HG02852 (cell line): ENCODE measurements at regions not wholly inside any gene's neighbourhood (a gene's known extent, or its start where the extent isn't known, plus 50 kb on each side); places are given as distances from the start of the nearest gene placed in this dataset.

Experiments
- ATAC-seq: cut with Tn5 transposase; IDR thresholded peaks from one replicate; pipeline ENCODE4 v1.9.1; 2021; ENCODE audit warnings: mild to moderate bottlenecking, moderate library complexity; ENCODE audit not compliant: unreplicated experiment

- ATAC-seq: no peak
Observed at GRCh38 chr20:48467622-48468021, 360.2 kb downstream of the PREX1 start.

GRCh38 chr20:48465271-48465670, 362.5 kb downstream of the PREX1 start:
- no peak for ATAC-seq

- no peak for ATAC-seq
Observed at GRCh38 chr20:48463916-48464315, 363.9 kb downstream of the PREX1 start.

- no peak for ATAC-seq
Observed at GRCh38 chr20:48463096-48463720, 364.6 kb downstream of the PREX1 start.

- ATAC-seq: no peak
Observed at GRCh38 chr20:48461735-48462119, 366.1 kb downstream of the PREX1 start.

GRCh38 chr20:48461091-48461734, 366.6 kb downstream of the PREX1 start:
- no peak for ATAC-seq

GRCh38 chr20:48460681-48461080, 367.1 kb downstream of the PREX1 start:
- no peak for ATAC-seq

- no peak for ATAC-seq
Observed at GRCh38 chr20:48459722-48460395, 367.9 kb downstream of the PREX1 start.

- ATAC-seq: no peak
Observed at GRCh38 chr20:48458601-48459385, 369.0 kb downstream of the PREX1 start.

- no peak for ATAC-seq
Observed at GRCh38 chr20:48458003-48458377, 369.8 kb downstream of the PREX1 start.

- no peak for ATAC-seq
Observed at GRCh38 chr20:48457193-48458002, 370.4 kb downstream of the PREX1 start.

- no peak for ATAC-seq
Observed at GRCh38 chr20:48456366-48457192, 371.2 kb downstream of the PREX1 start.

- ATAC-seq: no peak
Observed at GRCh38 chr20:48455651-48456365, 372.0 kb downstream of the PREX1 start.

GRCh38 chr20:48454671-48455490, 372.9 kb downstream of the PREX1 start:
- ATAC-seq: no peak

GRCh38 chr20:48453477-48454093, 374.2 kb downstream of the PREX1 start:
- ATAC-seq: no peak

- ATAC-seq: no peak
Observed at GRCh38 chr20:48451401-48451800, 376.4 kb downstream of the PREX1 start.

GRCh38 chr20:48448666-48449600, 378.9 kb downstream of the PREX1 start:
- ATAC-seq: no peak
